HG03060 (cell line): ENCODE measurements at regions not wholly inside any gene's neighbourhood (a gene's known extent, or its start where the extent isn't known, plus 50 kb on each side); places are given as distances from the start of the nearest gene placed in this dataset.

Source experiments
- ATAC-seq: cut with Tn5 transposase; IDR thresholded peaks from one replicate; pipeline ENCODE4 v1.9.1; 2021; ENCODE audit warnings: low read depth, moderate number of reproducible peaks; ENCODE audit not compliant: unreplicated experiment

- ATAC-seq: no peak
Measured at GRCh38 chr5:34606101-34606500, 50.0 kb upstream of the RAI14 start.
